ENCODE measurements at regions not wholly inside any gene's neighbourhood (a gene's known extent, or its start where the extent isn't known, plus 50 kb on each side); places are given as distances from the start of the nearest gene placed in this dataset.

DNA sequence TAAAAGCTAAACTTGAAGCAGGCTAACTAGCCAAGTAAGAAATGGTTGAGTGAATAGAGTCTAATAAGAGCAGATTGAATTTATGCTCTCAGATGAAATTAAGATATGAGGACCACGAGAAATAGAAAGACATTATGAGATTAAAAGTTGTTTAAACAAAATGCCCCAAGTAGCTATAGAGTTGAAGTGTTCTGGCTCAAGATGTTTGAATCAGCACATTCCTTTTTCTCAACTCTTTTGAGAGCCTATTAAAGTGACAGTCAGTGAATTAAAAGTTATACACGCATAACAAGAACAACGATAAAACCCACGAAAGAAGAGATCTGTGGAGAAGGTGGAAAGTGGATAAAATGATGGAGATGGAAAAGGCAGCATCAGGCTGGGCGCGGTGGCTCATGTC, 322.2 kb upstream of the ANKRD30A start:
- Histone ChIP-seq H3K9me1 (ENCODE audit: insufficient read depth, low read length) (no peaks in the 10 kb centered on the region), H2BK120ac (ENCODE audit: low read depth, low read length) (no peak overlapping the region), H3K18ac (ENCODE audit: low read depth, low read length) (no peak overlapping the region), H4K8ac (ENCODE audit: low read depth in 2 of 2, low read length in 2 of 2) (no peak overlapping the region), H3K9me3 (ENCODE audit: control insufficient read depth, insufficient read depth, low read length) (no peaks in the 10 kb centered on the region), H2AFZ (replicated peaks; ENCODE audit: low read length, poor library complexity) (no peak overlapping the region), H4K5ac (ENCODE audit: low read depth, low read length) (no peak overlapping the region), H2BK20ac (ENCODE audit: low read depth, low read length) (no peak overlapping the region), H3K56ac (ENCODE audit: extremely low read depth, insufficient read depth, low read length) (no peak overlapping the region), H3K79me1 (ENCODE audit: low read depth in 1 of 2, low read length in 2 of 2) (no peaks in the 10 kb centered on the region), H3K23ac (ENCODE audit: low read depth, low read length) (no peak overlapping the region), H3K4me2 (ENCODE audit: low read depth, low read length) (no peak overlapping the region), H3K14ac (replicated peaks; ENCODE audit: low read depth, low read length) (no peak overlapping the region), H3K4me1 (ENCODE audit: control insufficient read depth, insufficient read depth, low read length) (peaks cover 2% of the 10 kb centered on the region), H4K20me1 (ENCODE audit: insufficient read depth, low read length) (no peaks in the 10 kb centered on the region), H2BK5ac (ENCODE audit: low read depth, low read length, poor library complexity, severe bottlenecking) (no peak overlapping the region), H3K4ac (ENCODE audit: low read depth, low read length) (no peak overlapping the region), H2AK5ac (ENCODE audit: low read depth, low read length) (no peak overlapping the region), H2AK9ac (replicated peaks; ENCODE audit: low read depth, low read length, poor library complexity) (no peak overlapping the region), H3K4me3 (ENCODE audit: insufficient read depth, low read depth, low read length) (no peak overlapping the region), H4K91ac (ENCODE audit: insufficient read depth, low read depth, low read length) (no peak overlapping the region), H3K27me3 (ENCODE audit: control insufficient read depth, insufficient read depth, low read length) (peaks cover 2% of the 10 kb centered on the region; the same call in 1 of the 2 replicates), H3K36me3 (ENCODE audit: control insufficient read depth, insufficient read depth, low read length) (no peaks in the 10 kb centered on the region), H3K9ac (ENCODE audit: low read depth, low read length) (no peak overlapping the region), H3K27ac (ENCODE audit: insufficient read depth, low read length) (no peak overlapping the region), H2BK15ac (ENCODE audit: low read depth, low read length) (no peak overlapping the region)
- no peak for DNase-seq
- TF ChIP-seq NFE2L2 (IDR thresholded peaks at IDR 0.05; ENCODE audit: low read depth, low read length), result no peak
- in situ Hi-C loops (cut with MboI; ENCODE audit: low sequenced_read_pairs) (no loop called here), intact Hi-C loops (cut with micrococcal nuclease) (no loop called here), dilution Hi-C loops (cut with HindIII; ENCODE audit: low sequenced_read_pairs, unreplicated experiment) (no loop called here)
- ChIA-PET POLR2A (ENCODE audit: unreplicated experiment) (no interaction called here), CTCF (no interaction called here)
- ATAC-seq (ENCODE audit: low read depth), result no peak
- no TSS peak for BruUV-seq (replicated peaks)
- WGBS, 2 experiments (ENCODE audit: extremely low coverage in 2 of 2, insufficient read length in 1 of 2), result 40% methylated on average over 1 of the region's 6 CpGs; no CpG with 5 or more reads in 1 of the 2 experiments

Measured in IMR-90 (cell line).